NCI-H2171 (cell line): ENCODE measurements at regions not wholly inside any gene's neighbourhood (a gene's known extent, or its start where the extent isn't known, plus 50 kb on each side); places are given as distances from the start of the nearest gene placed in this dataset.
"Not testable (repeated sequence)": the region's sequence is repeated elsewhere in the genome, so short reads cannot be mapped to it uniquely, and the experiment has no call there.

Experiments used
- DNase-seq: peaks from one replicate; lab custom pipeline; 2025; lab: John Stamatoyannopoulos, UW

DNA sequence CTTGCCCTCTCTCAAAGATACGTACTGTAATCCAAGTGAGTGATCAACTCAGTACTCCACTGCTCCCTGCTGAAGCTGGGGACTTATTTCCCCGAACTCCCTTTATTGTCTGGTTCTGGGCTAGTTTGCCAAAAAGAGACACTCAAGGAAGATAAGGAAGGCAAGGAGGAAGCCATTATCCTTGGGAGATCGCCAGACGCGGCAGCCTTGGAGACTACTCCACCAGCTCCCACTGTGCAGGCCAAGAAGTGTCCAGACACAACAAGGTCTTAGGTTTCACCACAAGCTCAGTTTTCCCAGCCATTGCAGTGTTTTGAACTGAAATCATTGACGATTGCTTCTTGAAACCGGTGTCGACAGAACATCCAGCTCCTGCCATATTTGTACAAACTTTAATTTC is 439.6 kb upstream of the UBE2E3 start:
- DNase-seq: no peak

GRCh38 chr2:180539541-180539940 is 440.9 kb upstream of the UBE2E3 start:
- no peak for DNase-seq

GRCh38 chr2:180535289-180535688 is 445.1 kb upstream of the UBE2E3 start:
- DNase-seq: no peak

GRCh38 chr2:180531787-180532186 is 448.6 kb upstream of the UBE2E3 start:
- DNase-seq: not testable (repeated sequence)

GRCh38 chr2:180524499-180524898 is 455.9 kb upstream of the UBE2E3 start:
- DNase-seq: peak; percentile 13

GRCh38 chr2:180523621-180524340 is 456.6 kb upstream of the UBE2E3 start:
- no peak for DNase-seq

DNA sequence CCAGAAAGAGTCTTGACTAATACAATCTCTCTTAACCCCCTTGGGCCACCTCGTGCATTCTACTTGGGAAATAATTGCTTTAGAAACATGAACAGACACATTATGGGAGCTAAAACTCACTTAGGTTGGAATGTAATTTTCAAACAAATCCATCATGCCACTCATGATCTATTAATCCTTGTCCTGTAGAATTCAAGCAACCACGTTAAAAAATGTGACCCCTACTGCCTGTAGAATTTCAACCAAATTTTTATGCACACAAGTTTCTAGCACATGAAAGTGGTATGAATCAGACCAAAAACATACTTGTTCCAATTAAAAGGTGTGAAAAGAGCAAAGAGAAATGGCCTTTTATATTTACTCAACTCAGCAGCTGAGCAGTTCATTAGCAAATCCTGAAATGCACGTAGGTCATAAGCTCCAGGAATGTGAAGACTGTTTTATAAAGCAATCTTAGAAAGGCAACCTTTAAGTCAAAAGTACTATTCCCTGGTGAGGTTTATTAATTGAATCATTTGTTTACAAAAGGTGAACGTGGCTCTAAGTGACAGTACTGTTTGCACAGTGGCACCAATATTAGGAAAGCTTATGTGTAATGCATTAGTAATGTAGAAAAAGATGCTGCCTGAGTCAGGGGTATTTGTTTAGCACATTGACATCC is 459.4 kb upstream of the UBE2E3 start:
- DNase-seq: no peak

- DNase-seq: no peak
Measured at GRCh38 chr2:180520206-180520605, 460.2 kb upstream of the UBE2E3 start.

DNA sequence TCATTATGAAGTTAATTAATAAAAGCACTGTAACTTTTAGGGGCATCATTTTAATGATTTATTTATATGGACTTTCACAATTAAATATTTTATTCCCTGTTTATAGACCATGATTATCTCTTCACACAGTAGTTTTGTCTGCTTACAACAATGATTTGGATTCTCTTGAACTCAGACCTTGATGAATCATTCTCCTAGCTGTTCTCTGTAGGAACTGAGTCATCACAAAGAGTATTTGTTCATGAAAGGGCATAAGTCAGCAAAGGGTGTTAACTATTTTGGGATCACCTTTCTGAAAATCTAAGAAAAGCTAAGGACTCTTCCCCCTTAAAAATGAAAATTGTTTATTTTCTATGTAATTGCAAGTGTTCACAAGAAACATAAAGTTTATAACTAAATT is 461.1 kb upstream of the UBE2E3 start:
- no peak for DNase-seq

- no peak for DNase-seq
Measured at GRCh38 chr2:180516232-180516631, 464.2 kb upstream of the UBE2E3 start.

- no peak for DNase-seq
Measured at GRCh38 chr2:180513389-180513788, 467.0 kb upstream of the UBE2E3 start.

GRCh38 chr2:180508458-180508857 is 471.9 kb upstream of the UBE2E3 start:
- DNase-seq: no peak

DNA sequence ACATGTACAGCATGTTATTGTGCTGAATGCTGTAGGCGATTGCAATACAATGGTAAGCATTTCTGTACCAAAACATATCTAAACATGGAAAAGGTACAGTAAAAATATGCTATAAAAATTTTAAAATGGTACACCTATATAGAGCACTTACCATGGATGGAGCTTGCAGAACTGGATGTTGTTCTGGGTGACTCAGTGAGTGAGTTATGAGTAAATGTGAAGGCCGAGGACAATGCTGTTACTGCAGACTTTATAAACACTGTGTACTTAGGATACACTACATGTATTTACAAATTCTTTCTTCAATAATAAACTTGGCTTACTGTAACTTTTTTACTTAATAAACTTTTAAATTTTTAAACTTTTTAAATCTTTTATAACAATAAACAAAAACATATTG is 473.4 kb upstream of the UBE2E3 start:
- no peak for DNase-seq

DNA sequence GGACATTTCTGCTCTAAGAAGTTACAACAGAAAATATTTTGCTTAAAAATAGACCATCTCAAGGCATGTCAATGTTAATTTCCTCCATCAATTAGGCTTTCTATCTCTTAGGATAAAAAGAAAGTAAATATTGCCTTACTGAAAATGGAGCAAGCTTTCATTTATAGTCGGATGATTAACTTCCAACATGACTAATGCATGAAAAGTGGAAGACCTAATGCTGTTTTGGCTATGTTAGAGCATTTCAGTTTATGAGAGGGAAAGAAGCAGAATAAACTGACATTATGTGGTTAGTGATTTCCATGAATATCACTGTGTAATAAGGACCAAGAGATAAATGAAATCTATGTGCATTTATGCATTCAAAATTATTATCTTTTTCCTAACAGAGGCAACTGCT is 475.2 kb upstream of the UBE2E3 start:
- DNase-seq: no peak

GRCh38 chr2:180497621-180498152 is 482.7 kb upstream of the UBE2E3 start:
- no peak for DNase-seq

DNA sequence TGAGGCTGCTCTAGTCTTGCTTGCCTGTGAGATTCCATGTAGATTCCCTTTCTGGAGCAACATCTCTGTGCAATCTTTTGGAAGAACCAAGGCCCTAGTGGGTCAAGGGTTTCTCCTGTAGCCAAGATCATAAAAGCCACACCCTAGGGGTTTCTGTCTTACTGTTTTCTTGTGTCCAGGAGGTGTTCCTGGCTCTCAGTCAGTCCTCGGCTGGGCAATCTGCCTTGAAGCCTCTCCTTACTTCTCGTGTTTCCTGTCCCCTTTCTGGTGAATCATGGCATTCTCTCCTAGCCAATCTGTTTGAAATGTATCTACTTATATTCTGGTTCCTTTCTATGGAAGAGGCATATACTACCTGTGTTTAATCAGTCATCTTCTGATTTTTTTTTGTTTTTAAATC is 484.8 kb upstream of the UBE2E3 start:
- no peak for DNase-seq

- DNase-seq: no peak
Measured at GRCh38 chr2:180494286-180494685, 486.1 kb upstream of the UBE2E3 start.

- DNase-seq: no peak
Measured at GRCh38 chr2:180482696-180483095, 475.6 kb upstream of the CWC22 start.

GRCh38 chr2:180481998-180482397 is 474.9 kb upstream of the CWC22 start:
- no peak for DNase-seq

DNA sequence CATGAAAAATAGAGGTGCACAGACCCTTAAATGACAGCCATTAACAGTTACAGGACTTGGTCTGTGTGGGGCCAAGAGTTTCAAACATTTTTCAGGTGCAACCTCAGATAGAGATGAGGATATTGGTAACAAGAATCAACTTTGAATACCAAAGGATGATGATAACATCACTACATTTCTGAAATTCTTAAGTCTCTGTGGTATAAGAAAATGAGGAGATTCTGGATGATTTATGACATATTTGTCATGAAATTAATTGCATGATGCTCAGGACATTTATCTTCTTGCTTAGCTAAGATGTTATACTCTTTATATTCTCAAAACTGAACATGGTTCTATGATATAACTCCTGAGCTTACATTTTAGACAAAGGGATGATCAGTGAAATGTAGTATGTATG is 471.8 kb upstream of the CWC22 start:
- no peak for DNase-seq

GRCh38 chr2:180474716-180475115 is 467.6 kb upstream of the CWC22 start:
- peak; percentile 56 for DNase-seq

- DNase-seq: no peak
Measured at GRCh38 chr2:180473456-180473855, 466.4 kb upstream of the CWC22 start.

- DNase-seq: no peak
Measured at GRCh38 chr2:180472133-180472532, 465.0 kb upstream of the CWC22 start.

DNA sequence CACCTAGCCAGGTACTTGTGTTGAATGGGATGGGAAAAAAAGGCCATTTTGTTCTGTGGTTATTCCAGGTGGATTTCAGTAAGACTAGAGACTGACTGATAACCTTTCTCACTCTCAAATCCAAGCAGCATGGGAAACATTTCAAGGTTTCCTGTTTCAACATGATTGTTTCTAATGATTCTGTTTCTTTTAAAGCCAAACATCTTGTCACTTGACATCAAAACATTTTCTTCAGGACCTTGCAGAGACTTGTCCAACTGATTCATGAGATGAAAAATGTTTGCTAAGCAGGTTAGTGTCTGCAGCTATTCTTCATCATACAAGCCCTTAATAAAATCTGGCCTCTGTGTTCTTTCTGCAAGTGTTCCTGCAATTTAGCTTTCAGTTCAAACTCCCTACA is 456.5 kb upstream of the CWC22 start:
- no peak for DNase-seq
